ENCODE measurements at regions not wholly inside any gene's neighbourhood (a gene's known extent, or its start where the extent isn't known, plus 50 kb on each side); places are given as distances from the start of the nearest gene placed in this dataset.
"Not testable (repeated sequence)": the region's sequence is repeated elsewhere in the genome, so short reads cannot be mapped to it uniquely, and the experiment has no call there.

DNA sequence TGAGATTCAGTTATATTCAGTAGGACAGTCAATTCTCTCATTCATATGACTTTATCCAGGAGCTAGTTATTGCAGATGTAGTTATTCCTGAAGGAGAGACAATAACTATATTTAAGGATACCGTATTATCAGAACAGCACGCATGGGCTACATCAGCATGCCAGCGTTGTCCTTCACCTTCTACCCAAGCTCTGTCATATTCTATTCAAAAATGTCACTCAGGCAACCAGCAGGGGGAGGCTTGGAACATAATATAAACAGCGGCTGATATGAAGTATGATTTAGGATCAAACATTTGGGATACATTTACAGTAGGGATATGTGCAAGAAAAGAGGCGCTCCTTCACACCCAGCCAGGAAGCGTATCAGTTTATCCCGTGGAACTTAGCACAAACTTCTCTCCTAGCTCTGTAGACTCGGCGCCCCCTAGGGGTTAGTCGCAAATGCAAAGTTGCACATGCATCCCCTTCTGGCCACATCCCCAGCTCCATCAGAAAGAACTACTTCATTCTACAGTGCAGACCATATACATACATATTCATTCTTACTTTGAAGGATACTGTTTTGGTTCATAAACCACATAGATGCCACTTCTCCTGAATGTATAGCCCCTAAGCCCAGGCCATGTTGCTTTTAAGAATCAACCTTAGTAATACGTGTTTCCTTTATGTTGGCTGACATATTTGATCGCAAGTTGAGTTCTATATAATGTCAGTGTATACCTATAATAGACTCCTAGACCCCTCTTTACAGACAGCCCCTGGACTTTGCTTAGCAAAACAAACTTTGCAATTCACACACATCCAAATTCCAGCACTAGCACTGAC lies 759.4 kb downstream of the ADCYAP1 start:
- Histone ChIP-seq H3K27ac (ENCODE audit: low read length) (no peak overlapping the region), H3K79me2 (ENCODE audit: low read length) (no peaks in the 10 kb centered on the region), H3K4me1 (ENCODE audit: low read length) (no peaks in the 10 kb centered on the region), H3K4me3 (ENCODE audit: low read length) (no peak overlapping the region), H3K9ac (ENCODE audit: low read length) (no peak overlapping the region), H3K27me3 (replicated peaks; ENCODE audit: insufficient read depth, low read length) (no peaks in the 10 kb centered on the region), H3F3A (ENCODE audit: insufficient read depth, low read length) (no peaks in the 10 kb centered on the region), H3K36me3 (replicated peaks; ENCODE audit: insufficient read depth, low read length) (no peaks in the 10 kb centered on the region), H4K20me1 (ENCODE audit: insufficient read depth, low read length) (no peaks in the 10 kb centered on the region), H2AFZ (ENCODE audit: low read length) (no peak overlapping the region), H3K9me3 (replicated peaks; ENCODE audit: insufficient read depth, low read length) (no peaks in the 10 kb centered on the region), H3K9me2 (replicated peaks; ENCODE audit: insufficient read depth, low read length) (no peaks in the 10 kb centered on the region), H3K4me2 (ENCODE audit: low read depth, low read length) (no peak overlapping the region)
- peak; percentile 47 for DNase-seq
- TF ChIP-seq EZH2phosphoT487 (IDR thresholded peaks at IDR 0.05; ENCODE audit: low read length), result no peak
- TF ChIP-seq, protein P1, sequence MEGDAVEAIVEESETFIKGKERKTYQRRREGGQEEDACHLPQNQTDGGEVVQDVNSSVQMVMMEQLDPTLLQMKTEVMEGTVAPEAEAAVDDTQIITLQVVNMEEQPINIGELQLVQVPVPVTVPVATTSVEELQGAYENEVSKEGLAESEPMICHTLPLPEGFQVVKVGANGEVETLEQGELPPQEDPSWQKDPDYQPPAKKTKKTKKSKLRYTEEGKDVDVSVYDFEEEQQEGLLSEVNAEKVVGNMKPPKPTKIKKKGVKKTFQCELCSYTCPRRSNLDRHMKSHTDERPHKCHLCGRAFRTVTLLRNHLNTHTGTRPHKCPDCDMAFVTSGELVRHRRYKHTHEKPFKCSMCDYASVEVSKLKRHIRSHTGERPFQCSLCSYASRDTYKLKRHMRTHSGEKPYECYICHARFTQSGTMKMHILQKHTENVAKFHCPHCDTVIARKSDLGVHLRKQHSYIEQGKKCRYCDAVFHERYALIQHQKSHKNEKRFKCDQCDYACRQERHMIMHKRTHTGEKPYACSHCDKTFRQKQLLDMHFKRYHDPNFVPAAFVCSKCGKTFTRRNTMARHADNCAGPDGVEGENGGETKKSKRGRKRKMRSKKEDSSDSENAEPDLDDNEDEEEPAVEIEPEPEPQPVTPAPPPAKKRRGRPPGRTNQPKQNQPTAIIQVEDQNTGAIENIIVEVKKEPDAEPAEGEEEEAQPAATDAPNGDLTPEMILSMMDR (IDR thresholded peaks at IDR 0.05; ENCODE audit: low read length), result peak; percentile 88

DNA sequence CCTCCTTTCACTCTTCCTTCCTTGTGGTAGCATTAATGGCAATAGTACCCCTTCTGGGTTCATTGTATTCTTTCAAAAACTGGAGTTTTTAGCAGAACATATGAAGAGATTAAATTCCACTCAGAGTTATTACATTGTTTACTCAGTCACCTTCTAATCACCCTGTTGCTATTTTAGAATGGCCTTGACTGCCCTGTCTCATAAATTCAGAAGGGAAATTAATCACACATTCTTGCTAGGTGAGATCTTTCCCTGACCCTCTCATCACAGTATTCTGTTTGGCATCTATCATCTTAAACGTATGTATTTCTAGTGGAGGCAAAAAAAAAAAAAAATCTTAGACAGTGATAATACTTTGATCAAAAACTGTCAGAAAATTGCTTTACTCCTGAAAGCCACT lies 760.4 kb downstream of the ADCYAP1 start:
- H3K9me2 ChIP-seq (replicated peaks; ENCODE audit: insufficient read depth, low read length), result no peaks in the 10 kb centered on the region

DNA sequence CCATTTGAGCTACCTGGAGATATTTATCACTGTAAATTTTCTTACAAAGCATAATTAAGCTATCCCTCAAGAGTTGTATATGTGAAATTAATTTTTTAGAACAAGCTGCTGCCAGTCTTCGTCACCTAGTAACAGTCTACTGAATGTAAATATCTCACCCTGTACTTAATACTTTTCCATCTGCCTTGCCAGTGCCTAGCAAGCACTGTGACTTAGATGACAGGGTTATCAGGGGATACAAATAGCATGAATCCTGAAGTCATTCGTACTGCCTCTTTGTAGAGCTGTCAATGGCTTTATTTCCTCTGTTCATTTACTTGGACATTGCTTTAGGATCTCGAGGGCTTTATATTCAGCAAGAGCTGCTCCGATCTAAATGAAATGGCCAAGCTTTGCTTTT lies 763.6 kb downstream of the ADCYAP1 start:
- Histone ChIP-seq H3K4me3 (ENCODE audit: low read length) (no peak overlapping the region), H3K27ac (ENCODE audit: low read length) (no peak overlapping the region), H3K9ac (ENCODE audit: low read length) (no peak overlapping the region), H3K4me1 (ENCODE audit: low read length) (no peaks in the 10 kb centered on the region), H3K4me2 (ENCODE audit: low read depth, low read length) (no peak overlapping the region), H3K36me3 (replicated peaks; ENCODE audit: insufficient read depth, low read length) (no peaks in the 10 kb centered on the region), H3K9me2 (replicated peaks; ENCODE audit: insufficient read depth, low read length) (no peaks in the 10 kb centered on the region), H3K9me3 (replicated peaks; ENCODE audit: insufficient read depth, low read length) (no peaks in the 10 kb centered on the region), H3K79me2 (ENCODE audit: low read length) (no peaks in the 10 kb centered on the region), H2AFZ (ENCODE audit: low read length) (no peak overlapping the region), H4K20me1 (ENCODE audit: insufficient read depth, low read length) (no peaks in the 10 kb centered on the region), H3K27me3 (replicated peaks; ENCODE audit: insufficient read depth, low read length) (no peaks in the 10 kb centered on the region), H3F3A (ENCODE audit: insufficient read depth, low read length) (no peaks in the 10 kb centered on the region)
- TF ChIP-seq, protein P1 (IDR thresholded peaks at IDR 0.05; ENCODE audit: low read length), result no peak
- no peak for TF ChIP-seq EZH2 (optimal IDR thresholded peaks at IDR 0.05; ENCODE audit: low read depth, low read length)
- TF ChIP-seq EZH2phosphoT487 (IDR thresholded peaks at IDR 0.05; ENCODE audit: low read length), result no peak
- DNase-seq, result no peak

More for the DNA sequence above, 760.4 kb downstream of the ADCYAP1 start:
- H3K79me2 ChIP-seq (ENCODE audit: low read length), result no peaks in the 10 kb centered on the region
- no peak for TF ChIP-seq EZH2 (optimal IDR thresholded peaks at IDR 0.05; ENCODE audit: low read depth, low read length)
- TF ChIP-seq, protein P1 (IDR thresholded peaks at IDR 0.05; ENCODE audit: low read length), result no peak
- no peak for TF ChIP-seq EZH2phosphoT487 (IDR thresholded peaks at IDR 0.05; ENCODE audit: low read length)
- H4K20me1 ChIP-seq (ENCODE audit: insufficient read depth, low read length), result no peaks in the 10 kb centered on the region
- H3K27me3 ChIP-seq (replicated peaks; ENCODE audit: insufficient read depth, low read length), result no peaks in the 10 kb centered on the region
- no peaks in the 10 kb centered on the region for H3F3A ChIP-seq (ENCODE audit: insufficient read depth, low read length)
- H3K36me3 ChIP-seq (replicated peaks; ENCODE audit: insufficient read depth, low read length), result no peaks in the 10 kb centered on the region
- H3K9ac ChIP-seq (ENCODE audit: low read length), result no peak overlapping the region
- H3K27ac ChIP-seq (ENCODE audit: low read length), result no peak overlapping the region
- no peaks in the 10 kb centered on the region for H3K9me3 ChIP-seq (replicated peaks; ENCODE audit: insufficient read depth, low read length)
- no peak for DNase-seq
- no peaks in the 10 kb centered on the region for H3K4me1 ChIP-seq (ENCODE audit: low read length)
- H3K4me2 ChIP-seq (ENCODE audit: low read depth, low read length), result no peak overlapping the region
- no peak overlapping the region for H3K4me3 ChIP-seq (ENCODE audit: low read length)
- no peak overlapping the region for H2AFZ ChIP-seq (ENCODE audit: low read length)

DNA sequence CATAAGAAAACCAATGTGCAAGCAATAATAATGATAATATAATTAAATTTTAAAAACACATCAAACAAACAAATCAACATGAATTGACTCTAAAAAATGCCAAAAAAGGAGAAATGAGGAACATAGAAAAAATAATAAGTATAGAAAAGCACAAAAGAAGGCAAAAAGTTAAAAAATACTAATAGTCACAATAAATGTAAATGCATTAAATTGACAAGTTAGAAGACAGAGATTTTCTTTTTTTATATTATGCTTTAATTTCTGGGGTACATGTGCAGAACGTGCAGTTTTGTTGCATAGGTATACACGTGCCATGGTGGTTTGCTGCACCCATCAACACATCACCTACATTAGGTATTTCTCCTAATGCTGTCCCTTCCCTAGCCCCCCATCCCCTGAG lies 767.0 kb downstream of the ADCYAP1 start:
- H3K36me3 ChIP-seq (replicated peaks; ENCODE audit: insufficient read depth, low read length); H3K9ac ChIP-seq (ENCODE audit: low read length); H3K4me3 ChIP-seq (ENCODE audit: low read length); H3F3A ChIP-seq (ENCODE audit: insufficient read depth, low read length); H3K27ac ChIP-seq (ENCODE audit: low read length); H3K9me2 ChIP-seq (replicated peaks; ENCODE audit: insufficient read depth, low read length); H3K9me3 ChIP-seq (replicated peaks; ENCODE audit: insufficient read depth, low read length); DNase-seq; H3K27me3 ChIP-seq (replicated peaks; ENCODE audit: insufficient read depth, low read length); H3K79me2 ChIP-seq (ENCODE audit: low read length); H3K4me2 ChIP-seq (ENCODE audit: low read depth, low read length); H2AFZ ChIP-seq (ENCODE audit: low read length); H4K20me1 ChIP-seq (ENCODE audit: insufficient read depth, low read length); H3K4me1 ChIP-seq (ENCODE audit: low read length): not testable (repeated sequence)
